IPS DF 6.9 (cell line): ENCODE measurements at regions not wholly inside any gene's neighbourhood (a gene's known extent, or its start where the extent isn't known, plus 50 kb on each side); places are given as distances from the start of the nearest gene placed in this dataset.

Experiments used
- DNase-seq: peaks from one replicate; pipeline ENCODE4 v3.0.0-alpha.2; 2013; ENCODE audit warnings: low read depth, low spot score
- H3K27ac ChIP-seq: one replicate; pipeline ENCODE4 v1.5.1; 2013; ENCODE audit warnings: low read length, control low read depth
- H3K27me3 ChIP-seq: 2 replicates; pipeline ENCODE4 v1.6.1; 2013; ENCODE audit warnings: mild to moderate bottlenecking, low read length; ENCODE audit not compliant: control insufficient read depth, insufficient read depth
- H3K36me3 ChIP-seq: 2 replicates; pipeline ENCODE4 v1.6.1; 2013; ENCODE audit warnings: low read length; ENCODE audit not compliant: control insufficient read depth, insufficient read depth
- H3K4me1 ChIP-seq: 2 replicates; pipeline ENCODE4 v1.6.1; 2013; ENCODE audit warnings: low read length; ENCODE audit not compliant: control insufficient read depth, insufficient read depth
- H3K4me3 ChIP-seq: 2 replicates; pipeline ENCODE4 v1.5.1; 2013; ENCODE audit warnings: mild to moderate bottlenecking, low read length
- H3K9me3 ChIP-seq: 2 replicates; pipeline ENCODE4 v1.6.1; 2013; ENCODE audit warnings: low read length, inconsistent platforms; ENCODE audit not compliant: control insufficient read depth, insufficient read depth
- WGBS: extraction: QIAGEN DNeasy Blood & Tissue Kit; methylation state at CpG from one replicate; pipeline ENCODE4 v1.1.7; 2013; ENCODE audit warnings: mixed read lengths, missing lambda C conversion rate; ENCODE audit not compliant: insufficient read length, insufficient coverage; 5-methylcytosine and 5-hydroxymethylcytosine counted together

GRCh38 chr20:40781327-40782042 is 92.4 kb upstream of the MAFB start:
- DNase-seq = no peak
- H3K27ac ChIP-seq = no peak overlapping the region

GRCh38 chr20:40782043-40782368 is 93.0 kb upstream of the MAFB start:
- no peak for DNase-seq
- Histone ChIP-seq H3K4me3 (no peak overlapping the region), H3K4me1 (no peaks in the 10 kb centered on the region), H3K9me3 (no peaks in the 10 kb centered on the region), H3K36me3 (no peaks in the 10 kb centered on the region), H3K27me3 (no peaks in the 10 kb centered on the region), H3K27ac (no peak overlapping the region)
- no CpG with 5 or more reads among the region's 11 CpGs for WGBS

More at GRCh38 chr20:40781327-40782042, 92.4 kb upstream of the MAFB start:
- Histone ChIP-seq H3K27me3 (no peaks in the 10 kb centered on the region), H3K4me1 (no peaks in the 10 kb centered on the region), H3K9me3 (no peaks in the 10 kb centered on the region), H3K4me3 (no peak overlapping the region), H3K36me3 (no peaks in the 10 kb centered on the region)
- no CpG with 5 or more reads among the region's 14 CpGs for WGBS

- 100% methylated on average over 1 of the region's 3 CpGs for WGBS
- H3K27me3 ChIP-seq = no peaks in the 10 kb centered on the region
These were observed 96.3 kb upstream of the MAFB start for GRCh38 chr20:40785346-40785745.

GRCh38 chr20:40786336-40786735 is 97.3 kb upstream of the MAFB start:
- H3K4me1 ChIP-seq = no peaks in the 10 kb centered on the region
- DNase-seq = no peak
- no peak overlapping the region for H3K4me3 ChIP-seq
- no CpG with 5 or more reads among the region's 11 CpGs for WGBS
- H3K27ac ChIP-seq = no peak overlapping the region
- no peaks in the 10 kb centered on the region for H3K27me3 ChIP-seq
- H3K9me3 ChIP-seq = no peaks in the 10 kb centered on the region
- no peaks in the 10 kb centered on the region for H3K36me3 ChIP-seq

More at GRCh38 chr20:40785346-40785745, 96.3 kb upstream of the MAFB start:
- no peaks in the 10 kb centered on the region for H3K9me3 ChIP-seq
- no peak for DNase-seq
- H3K36me3 ChIP-seq = no peaks in the 10 kb centered on the region
- H3K27ac ChIP-seq = no peak overlapping the region
- H3K4me3 ChIP-seq = no peak overlapping the region
- H3K4me1 ChIP-seq = no peaks in the 10 kb centered on the region

GRCh38 chr20:40787941-40788340 is 98.9 kb upstream of the MAFB start:
- no peaks in the 10 kb centered on the region for H3K36me3 ChIP-seq
- H3K27me3 ChIP-seq = no peaks in the 10 kb centered on the region
- no CpG with 5 or more reads among the region's 5 CpGs for WGBS
- H3K4me3 ChIP-seq = no peak overlapping the region
- H3K9me3 ChIP-seq = no peaks in the 10 kb centered on the region
- no peak for DNase-seq
- no peak overlapping the region for H3K27ac ChIP-seq
- no peaks in the 10 kb centered on the region for H3K4me1 ChIP-seq

- no peak for DNase-seq
- Histone ChIP-seq H3K9me3 (no peaks in the 10 kb centered on the region), H3K4me3 (no peak overlapping the region), H3K27ac (no peak overlapping the region), H3K4me1 (peaks cover 1% of the 10 kb centered on the region; the same call in 1 of the 2 replicates), H3K27me3 (no peaks in the 10 kb centered on the region), H3K36me3 (no peaks in the 10 kb centered on the region)
- WGBS = no CpG with 5 or more reads among the region's 4 CpGs
These were observed 108.4 kb upstream of the MAFB start for GRCh38 chr20:40797425-40797824.

- DNase-seq = no peak
- H3K27me3 ChIP-seq = no peaks in the 10 kb centered on the region
- no peaks in the 10 kb centered on the region for H3K9me3 ChIP-seq
- H3K4me1 ChIP-seq = peaks cover 1% of the 10 kb centered on the region; the same call in 1 of the 2 replicates
- H3K4me3 ChIP-seq = no peak overlapping the region
- H3K27ac ChIP-seq = no peak overlapping the region
- no peaks in the 10 kb centered on the region for H3K36me3 ChIP-seq
These were observed 109.0 kb upstream of the MAFB start for GRCh38 chr20:40798066-40798465.

GRCh38 chr20:40802886-40803285 is 113.8 kb upstream of the MAFB start:
- H3K36me3 ChIP-seq = no peaks in the 10 kb centered on the region
- H3K9me3 ChIP-seq = no peaks in the 10 kb centered on the region
- DNase-seq = no peak
- H3K4me1 ChIP-seq = no peaks in the 10 kb centered on the region
- H3K27me3 ChIP-seq = no peaks in the 10 kb centered on the region
- no peak overlapping the region for H3K27ac ChIP-seq
- WGBS = no CpG with 5 or more reads among the region's 3 CpGs
- H3K4me3 ChIP-seq = no peak overlapping the region

- H3K36me3 ChIP-seq = no peaks in the 10 kb centered on the region
- no CpG with 5 or more reads among the region's 5 CpGs for WGBS
- no peak overlapping the region for H3K4me3 ChIP-seq
- no peak overlapping the region for H3K27ac ChIP-seq
- no peaks in the 10 kb centered on the region for H3K9me3 ChIP-seq
- no peaks in the 10 kb centered on the region for H3K27me3 ChIP-seq
- DNase-seq = no peak
- H3K4me1 ChIP-seq = no peaks in the 10 kb centered on the region
These were observed 114.3 kb upstream of the MAFB start for GRCh38 chr20:40803381-40803780.

- no peaks in the 10 kb centered on the region for H3K4me1 ChIP-seq
These were observed 116.6 kb upstream of the MAFB start for GRCh38 chr20:40805592-40805991.

More at GRCh38 chr20:40805592-40805991, 116.6 kb upstream of the MAFB start:
- Histone ChIP-seq H3K4me3 (no peak overlapping the region), H3K27me3 (no peaks in the 10 kb centered on the region), H3K36me3 (no peaks in the 10 kb centered on the region), H3K27ac (no peak overlapping the region), H3K9me3 (no peaks in the 10 kb centered on the region)
- WGBS = no CpG with 5 or more reads among the region's 3 CpGs
- DNase-seq = no peak
